Immature natural killer cell (primary cell): ENCODE measurements at regions not wholly inside any gene's neighbourhood (a gene's known extent, or its start where the extent isn't known, plus 50 kb on each side); places are given as distances from the start of the nearest gene placed in this dataset.
"Not testable (repeated sequence)": the region's sequence is repeated elsewhere in the genome, so short reads cannot be mapped to it uniquely, and the experiment has no call there.

ENCODE experiments used
- DNase-seq, 3 donors: peaks; one replicate each; pipeline ENCODE4 v3.0.0; 2022; ENCODE audit warnings: mixed read lengths in 1 of 3
- H3K27ac Mint-ChIP-seq, 6 donors: one replicate each; pipeline ENCODE4 v1.8.0; 2020; ENCODE audit warnings: mixed read lengths in 6 of 6, mild to moderate bottlenecking in 5 of 6, inconsistent platforms in 4 of 6, moderate library complexity in 3 of 6
- H3K27me3 Mint-ChIP-seq, 3 donors: one replicate each; pipeline ENCODE4 v1.8.0; 2020 to 2021; ENCODE audit warnings: low read depth in 3 of 3, mild to moderate bottlenecking in 3 of 3, mixed read lengths in 3 of 3, moderate library complexity in 3 of 3, inconsistent platforms in 1 of 3
- H3K36me3 Mint-ChIP-seq, 3 donors: one replicate each; pipeline ENCODE4 v1.8.0; 2020; ENCODE audit warnings: mixed read lengths in 3 of 3, inconsistent platforms in 2 of 3, mild to moderate bottlenecking in 2 of 3
- H3K4me1 Mint-ChIP-seq, 2 donors: one replicate each; pipeline ENCODE4 v1.8.0; 2020; ENCODE audit warnings: inconsistent platforms in 2 of 2, mild to moderate bottlenecking in 2 of 2, mixed read lengths in 2 of 2, moderate library complexity in 1 of 2
- H3K4me3 Mint-ChIP-seq, 5 donors: one replicate each; pipeline ENCODE4 v1.8.0; 2020; ENCODE audit warnings: mild to moderate bottlenecking in 5 of 5, mixed read lengths in 5 of 5, inconsistent platforms in 3 of 5, moderate library complexity in 3 of 5
- H3K9me3 Mint-ChIP-seq, 6 donors: one replicate each; pipeline ENCODE4 v1.8.0; 2020; ENCODE audit warnings: mild to moderate bottlenecking in 6 of 6, mixed read lengths in 6 of 6, inconsistent platforms in 4 of 6, moderate library complexity in 3 of 6

GRCh38 chrX:18034945-18035344 is 173.8 kb upstream of the RAI2 start:
- H3K4me1 Mint-ChIP-seq, result no peaks in the 10 kb centered on the region
- peaks cover 0 to 1% (median 0%) of the 10 kb centered on the region in 6 donors for H3K9me3 Mint-ChIP-seq
- H3K27ac Mint-ChIP-seq, result no peak overlapping the region
- no peaks in the 10 kb centered on the region for H3K36me3 Mint-ChIP-seq
- no peak for DNase-seq
- no peak overlapping the region for H3K4me3 Mint-ChIP-seq
- peaks cover 0 to 2% (median 2%) of the 10 kb centered on the region in 3 donors for H3K27me3 Mint-ChIP-seq

GRCh38 chrX:18034504-18034903 is 173.4 kb upstream of the RAI2 start:
- no peaks in the 10 kb centered on the region for H3K4me1 Mint-ChIP-seq
- peaks cover 0 to 1% (median 0%) of the 10 kb centered on the region in 6 donors for H3K9me3 Mint-ChIP-seq
- peaks cover 0 to 3% (median 2%) of the 10 kb centered on the region in 3 donors for H3K27me3 Mint-ChIP-seq
- H3K4me3 Mint-ChIP-seq, result no peak overlapping the region
- H3K36me3 Mint-ChIP-seq, result no peaks in the 10 kb centered on the region
- DNase-seq, result no peak
- no peak overlapping the region for H3K27ac Mint-ChIP-seq

- peaks cover 0 to 3% (median 2%) of the 10 kb centered on the region in 3 donors for H3K27me3 Mint-ChIP-seq
- H3K4me3 Mint-ChIP-seq, result no peak overlapping the region
- no peaks in the 10 kb centered on the region for H3K4me1 Mint-ChIP-seq
- no peak overlapping the region for H3K27ac Mint-ChIP-seq
- no peaks in the 10 kb centered on the region for H3K36me3 Mint-ChIP-seq
- DNase-seq, result no peak
- peaks cover 0 to 1% (median 0%) of the 10 kb centered on the region in 6 donors for H3K9me3 Mint-ChIP-seq
Observed at GRCh38 chrX:18032486-18033221, 171.6 kb upstream of the RAI2 start.

DNA sequence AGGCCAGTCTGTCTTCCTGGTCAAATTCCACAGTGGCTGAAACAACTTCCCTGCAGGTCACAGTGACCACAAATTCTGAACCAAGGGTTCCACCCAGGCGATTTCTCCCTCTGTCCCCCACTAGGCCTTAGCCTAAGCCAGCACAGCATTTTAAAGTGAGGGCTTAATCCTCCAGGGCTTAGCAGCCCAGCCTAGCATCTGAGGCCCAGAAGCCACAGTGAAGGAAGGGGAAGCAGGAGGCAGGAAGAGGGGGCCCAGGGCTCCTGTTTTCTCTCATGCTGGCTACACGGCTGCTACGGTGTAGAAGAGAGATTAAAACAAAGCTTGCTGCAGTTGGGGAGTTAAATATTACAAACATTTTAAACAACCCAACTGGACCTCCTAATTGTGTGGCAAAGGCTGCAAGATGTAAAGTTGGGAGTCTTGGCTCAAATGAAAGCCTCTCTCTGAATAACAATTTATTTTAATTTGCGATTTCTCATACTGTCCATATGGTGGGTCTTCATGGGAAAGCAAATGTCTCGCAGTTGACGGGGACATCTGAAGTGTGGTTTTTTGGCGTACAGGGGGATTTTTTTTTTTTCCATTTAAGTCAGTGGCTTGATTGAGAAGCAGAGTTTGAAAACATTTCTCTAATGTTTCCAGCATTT is 170.8 kb upstream of the RAI2 start:
- Mint-ChIP-seq H3K9me3 (peaks cover 0 to 1% (median 0%) of the 10 kb centered on the region in 6 donors), H3K4me3 (no peak overlapping the region), H3K27me3 (peaks cover 0 to 2% (median 2%) of the 10 kb centered on the region in 3 donors), H3K4me1 (no peaks in the 10 kb centered on the region), H3K27ac (no peak overlapping the region), H3K36me3 (no peaks in the 10 kb centered on the region)
- no peak for DNase-seq

GRCh38 chrX:18030656-18031055 is 169.6 kb upstream of the RAI2 start:
- not testable (repeated sequence) for H3K4me3 Mint-ChIP-seq, H3K36me3 Mint-ChIP-seq, DNase-seq, H3K27ac Mint-ChIP-seq, H3K27me3 Mint-ChIP-seq, H3K9me3 Mint-ChIP-seq, H3K4me1 Mint-ChIP-seq

DNA sequence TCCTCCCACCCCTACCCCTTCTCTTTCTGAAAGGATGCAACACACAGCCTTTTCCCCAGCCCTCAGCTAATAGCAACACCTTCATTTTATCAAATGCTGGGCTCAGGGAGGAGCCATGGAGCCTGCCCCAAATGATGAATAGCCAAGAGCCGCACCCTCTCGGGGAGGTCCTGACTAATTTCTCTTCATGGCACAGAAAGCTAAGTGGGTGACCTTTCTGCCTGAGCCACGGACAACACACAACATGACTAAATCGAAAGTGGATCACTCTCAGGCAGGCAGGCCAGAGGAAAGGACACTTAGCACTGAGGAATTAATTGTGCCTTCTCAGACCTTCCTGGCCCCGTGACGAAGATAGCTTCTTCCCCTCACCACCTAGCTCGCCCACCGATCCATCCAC is 165.1 kb upstream of the RAI2 start:
- DNase-seq, result no peak
- H3K4me1 Mint-ChIP-seq, result no peaks in the 10 kb centered on the region
- no peaks in the 10 kb centered on the region for H3K36me3 Mint-ChIP-seq
- H3K9me3 Mint-ChIP-seq, result peaks cover 0 to 1% (median 0%) of the 10 kb centered on the region in 6 donors
- peaks cover 2 to 6% (median 2%) of the 10 kb centered on the region in 3 donors for H3K27me3 Mint-ChIP-seq
- H3K27ac Mint-ChIP-seq, result no peak overlapping the region
- no peak overlapping the region for H3K4me3 Mint-ChIP-seq

DNA sequence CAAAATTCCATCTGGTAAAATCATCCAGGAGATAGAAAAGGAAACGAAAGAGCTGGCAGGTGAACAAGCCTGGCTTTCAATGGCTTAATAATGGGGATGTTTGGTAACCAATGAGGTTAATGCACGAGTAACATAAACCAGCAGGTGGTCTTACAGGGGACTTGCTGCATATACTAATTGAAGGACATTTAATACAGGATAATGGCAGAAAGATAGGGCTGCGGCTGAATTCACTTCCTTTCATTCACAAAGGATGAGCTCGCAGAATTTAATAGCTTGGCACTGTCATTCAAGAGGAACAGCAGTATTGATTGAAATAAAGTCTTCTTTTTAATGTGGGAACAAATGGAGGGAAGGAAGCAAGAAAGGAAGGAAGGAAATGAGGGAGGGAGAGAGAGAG is 156.3 kb upstream of the RAI2 start:
- H3K9me3 Mint-ChIP-seq, result no peaks in the 10 kb centered on the region
- DNase-seq, result no peak
- no peaks in the 10 kb centered on the region for H3K36me3 Mint-ChIP-seq
- H3K4me3 Mint-ChIP-seq, result no peak overlapping the region
- H3K27ac Mint-ChIP-seq, result no peak overlapping the region
- no peaks in the 10 kb centered on the region for H3K4me1 Mint-ChIP-seq
- H3K27me3 Mint-ChIP-seq, result peaks cover 0 to 3% (median 0%) of the 10 kb centered on the region in 3 donors

GRCh38 chrX:18016941-18017340 is 155.8 kb upstream of the RAI2 start:
- no peak for DNase-seq
- H3K4me3 Mint-ChIP-seq, result no peak overlapping the region
- peaks cover 0 to 3% (median 0%) of the 10 kb centered on the region in 3 donors for H3K27me3 Mint-ChIP-seq
- H3K9me3 Mint-ChIP-seq, result no peaks in the 10 kb centered on the region
- no peaks in the 10 kb centered on the region for H3K4me1 Mint-ChIP-seq
- no peak overlapping the region for H3K27ac Mint-ChIP-seq
- no peaks in the 10 kb centered on the region for H3K36me3 Mint-ChIP-seq

DNA sequence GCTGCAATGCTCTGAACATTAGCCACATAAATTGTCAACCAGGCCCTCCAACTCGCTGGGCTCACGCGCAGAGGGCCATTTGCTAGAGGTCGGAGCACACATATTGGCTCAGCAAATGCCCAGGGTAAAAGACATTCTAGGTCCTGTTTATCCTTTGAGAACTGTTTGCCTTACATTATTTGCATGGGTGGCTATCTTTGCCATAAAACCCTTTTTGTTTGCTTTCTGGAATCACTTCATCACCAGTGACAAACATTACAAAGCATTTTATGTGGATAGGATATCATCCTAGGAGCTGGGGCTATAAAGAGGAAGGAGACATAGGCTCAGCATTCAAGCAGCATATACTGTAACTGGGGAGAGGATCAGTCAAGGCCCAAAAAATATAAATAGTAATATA is 149.2 kb upstream of the RAI2 start:
- Mint-ChIP-seq H3K9me3 (no peaks in the 10 kb centered on the region), H3K27ac (no peak overlapping the region), H3K4me1 (no peaks in the 10 kb centered on the region), H3K27me3 (peaks cover 0 to 10% (median 2%) of the 10 kb centered on the region in 3 donors), H3K36me3 (no peaks in the 10 kb centered on the region), H3K4me3 (no peak overlapping the region)
- no peak for DNase-seq

GRCh38 chrX:18003876-18004275 is 142.8 kb upstream of the RAI2 start:
- Mint-ChIP-seq H3K9me3 (no peaks in the 10 kb centered on the region), H3K4me1 (no peaks in the 10 kb centered on the region), H3K27ac (no peak overlapping the region), H3K4me3 (no peak overlapping the region), H3K27me3 (peaks cover 0 to 16% (median 4%) of the 10 kb centered on the region in 3 donors), H3K36me3 (no peaks in the 10 kb centered on the region)
- DNase-seq, result no peak

DNA sequence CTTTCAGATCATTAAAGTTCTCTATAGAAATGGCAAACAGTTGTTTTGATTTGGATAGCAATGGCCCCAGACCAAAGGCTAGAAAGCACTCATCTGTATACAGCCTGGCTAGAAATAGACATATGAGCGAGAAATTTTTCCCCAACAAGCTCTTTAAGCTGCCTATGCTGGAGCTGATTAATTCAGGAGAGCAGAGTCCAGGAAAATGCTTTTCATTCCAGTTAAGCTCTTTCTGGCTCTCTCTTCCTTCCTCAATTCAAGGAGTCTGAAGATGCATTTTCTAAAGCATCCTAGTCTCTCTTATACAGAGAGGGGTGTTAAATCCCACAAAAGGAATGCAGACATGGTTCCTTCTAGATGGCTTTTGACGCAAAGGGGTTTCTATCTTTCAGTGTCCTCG is 141.7 kb upstream of the RAI2 start:
- Mint-ChIP-seq H3K4me3 (no peak overlapping the region), H3K36me3 (no peaks in the 10 kb centered on the region), H3K4me1 (no peaks in the 10 kb centered on the region), H3K27ac (no peak overlapping the region), H3K27me3 (peaks cover 0 to 18% (median 4%) of the 10 kb centered on the region in 3 donors), H3K9me3 (peaks cover 0 to 2% (median 0%) of the 10 kb centered on the region in 6 donors)
- no peak for DNase-seq

- Mint-ChIP-seq H3K36me3 (no peaks in the 10 kb centered on the region), H3K9me3 (peaks cover 0 to 2% (median 0%) of the 10 kb centered on the region in 6 donors)
Observed at GRCh38 chrX:17994429-17994828, 133.3 kb upstream of the RAI2 start.

DNA sequence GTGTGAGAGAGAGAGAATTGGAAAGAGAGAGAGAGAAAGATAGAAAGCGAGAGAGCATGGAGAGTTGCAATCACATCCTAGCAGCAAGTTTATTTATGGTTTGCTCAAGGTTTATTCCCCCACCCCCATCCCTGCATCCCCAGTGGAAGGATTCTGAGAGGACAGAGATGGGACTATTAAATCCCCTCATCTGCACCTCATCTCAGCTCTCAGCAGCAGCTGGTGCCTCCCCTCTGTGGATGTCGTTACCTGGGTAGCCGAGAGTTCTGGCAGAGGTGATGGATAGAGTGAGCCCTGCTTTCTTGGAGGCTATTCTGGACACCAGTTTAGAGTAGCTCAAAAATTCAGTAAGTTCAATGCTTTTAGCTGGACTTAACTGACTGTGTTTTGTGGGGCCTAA is 132.0 kb upstream of the RAI2 start:
- H3K27me3 Mint-ChIP-seq, result peaks cover 1 to 6% (median 4%) of the 10 kb centered on the region in 3 donors
- no peak overlapping the region for H3K27ac Mint-ChIP-seq
- no peaks in the 10 kb centered on the region for H3K4me1 Mint-ChIP-seq
- H3K36me3 Mint-ChIP-seq, result no peaks in the 10 kb centered on the region
- no peak overlapping the region for H3K4me3 Mint-ChIP-seq
- DNase-seq, result no peak
- H3K9me3 Mint-ChIP-seq, result no peaks in the 10 kb centered on the region

More at GRCh38 chrX:17994429-17994828, 133.3 kb upstream of the RAI2 start:
- DNase-seq, result no peak
- H3K4me1 Mint-ChIP-seq, result no peaks in the 10 kb centered on the region
- no peak overlapping the region for H3K4me3 Mint-ChIP-seq
- no peak overlapping the region for H3K27ac Mint-ChIP-seq
- H3K27me3 Mint-ChIP-seq, result peaks cover 1 to 11% (median 4%) of the 10 kb centered on the region in 3 donors

DNA sequence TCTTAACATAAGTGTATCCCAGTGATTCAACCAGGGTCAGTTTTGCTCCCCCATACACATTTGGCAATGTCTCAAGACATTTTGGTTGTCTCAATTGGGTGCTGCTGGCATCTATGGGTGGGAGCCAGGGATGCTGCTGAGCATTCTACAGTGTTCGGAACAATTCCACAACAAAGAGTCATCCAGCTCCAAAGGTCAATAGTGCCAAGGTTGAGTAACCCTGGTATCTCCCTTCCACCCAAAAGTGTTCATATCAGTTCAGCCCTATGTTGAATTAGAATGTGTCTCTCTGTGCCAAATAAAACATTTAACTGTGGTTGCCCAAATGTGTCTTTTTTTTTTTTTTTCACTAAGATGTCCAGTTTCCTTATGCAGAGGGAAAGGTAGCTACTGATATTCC is 129.4 kb upstream of the RAI2 start:
- H3K27me3 Mint-ChIP-seq, result peaks cover 0 to 6% (median 2%) of the 10 kb centered on the region in 3 donors
- no peak overlapping the region for H3K27ac Mint-ChIP-seq
- no peaks in the 10 kb centered on the region for H3K9me3 Mint-ChIP-seq
- no peaks in the 10 kb centered on the region for H3K36me3 Mint-ChIP-seq
- H3K4me1 Mint-ChIP-seq, result peaks cover 0 to 7% of the 10 kb centered on the region in 2 donors
- no peak overlapping the region for H3K4me3 Mint-ChIP-seq
- DNase-seq, result no peak
